Epidermal melanocyte (primary cell): ENCODE measurements at regions not wholly inside any gene's neighbourhood (a gene's known extent, or its start where the extent isn't known, plus 50 kb on each side); places are given as distances from the start of the nearest gene placed in this dataset.

Experiments used
- DNase-seq: peaks from one replicate; pipeline ENCODE4 v3.0.0; 2011; ENCODE audit warnings: low spot score; ENCODE audit not compliant: insufficient read length

GRCh38 chr1:87508247-87508787, 179.6 kb downstream of the LMO4 start:
- DNase-seq = no peak

GRCh38 chr1:87510540-87510939, 181.9 kb downstream of the LMO4 start:
- DNase-seq = no peak

- no peak for DNase-seq
Measured at GRCh38 chr1:87511449-87511848, 182.8 kb downstream of the LMO4 start.

GRCh38 chr1:87512431-87512830, 183.8 kb downstream of the LMO4 start:
- no peak for DNase-seq

GRCh38 chr1:87513255-87513654, 184.6 kb downstream of the LMO4 start:
- DNase-seq = no peak

- no peak for DNase-seq
Measured at GRCh38 chr1:87513966-87514660, 185.4 kb downstream of the LMO4 start.

- DNase-seq = no peak
Measured at GRCh38 chr1:87515781-87516180, 187.1 kb downstream of the LMO4 start.

GRCh38 chr1:87518794-87519193, 190.1 kb downstream of the LMO4 start:
- DNase-seq = no peak

- DNase-seq = no peak
Measured at GRCh38 chr1:87521452-87521851, 192.8 kb downstream of the LMO4 start.

GRCh38 chr1:87523466-87523865, 194.8 kb downstream of the LMO4 start:
- no peak for DNase-seq

GRCh38 chr1:87524021-87524754, 195.5 kb downstream of the LMO4 start:
- no peak for DNase-seq

GRCh38 chr1:87528754-87529517, 200.3 kb downstream of the LMO4 start:
- no peak for DNase-seq

- DNase-seq = no peak
Measured at GRCh38 chr1:87530042-87530807, 201.5 kb downstream of the LMO4 start.

GRCh38 chr1:87535551-87535950, 206.9 kb downstream of the LMO4 start:
- DNase-seq = no peak

- DNase-seq = no peak
Measured at GRCh38 chr1:87539147-87539546, 210.5 kb downstream of the LMO4 start.

GRCh38 chr1:87542697-87543096, 214.0 kb downstream of the LMO4 start:
- no peak for DNase-seq

GRCh38 chr1:87549738-87550137, 221.1 kb downstream of the LMO4 start:
- no peak for DNase-seq

GRCh38 chr1:87553511-87553910, 224.8 kb downstream of the LMO4 start:
- no peak for DNase-seq

GRCh38 chr1:87555366-87555765, 226.7 kb downstream of the LMO4 start:
- no peak for DNase-seq

- no peak for DNase-seq
Measured at GRCh38 chr1:87556326-87556725, 227.6 kb downstream of the LMO4 start.

- no peak for DNase-seq
Measured at GRCh38 chr1:87558921-87559320, 230.2 kb downstream of the LMO4 start.
